HG03432 (cell line): ENCODE measurements at regions not wholly inside any gene's neighbourhood (a gene's known extent, or its start where the extent isn't known, plus 50 kb on each side); places are given as distances from the start of the nearest gene placed in this dataset.
"Not testable (repeated sequence)": the region's sequence is repeated elsewhere in the genome, so short reads cannot be mapped to it uniquely, and the experiment has no call there.

Experiments used
- ATAC-seq: cut with Tn5 transposase; IDR thresholded peaks from one replicate; pipeline ENCODE4 v1.9.1; 2021; ENCODE audit warnings: mild to moderate bottlenecking, moderate library complexity; ENCODE audit not compliant: unreplicated experiment

- no peak for ATAC-seq
Measured at GRCh38 chr6:115643762-115644161, 416.9 kb downstream of the FRK start.

- ATAC-seq = no peak
Measured at GRCh38 chr6:115634887-115635286, 425.8 kb downstream of the FRK start.

- ATAC-seq = no peak
Measured at GRCh38 chr6:115634131-115634530, 426.6 kb downstream of the FRK start.

- ATAC-seq = no peak
Measured at GRCh38 chr6:115631028-115631427, 429.7 kb downstream of the FRK start.

GRCh38 chr6:115630424-115631024, 430.2 kb downstream of the FRK start:
- no peak for ATAC-seq

GRCh38 chr6:115629415-115629814, 431.3 kb downstream of the FRK start:
- no peak for ATAC-seq

- ATAC-seq = no peak
Measured at GRCh38 chr6:115618256-115618655, 442.4 kb downstream of the FRK start.

GRCh38 chr6:115617031-115617430, 443.7 kb downstream of the FRK start:
- no peak for ATAC-seq

GRCh38 chr6:115613488-115613887, 447.2 kb downstream of the FRK start:
- ATAC-seq = no peak

- no peak for ATAC-seq
Measured at GRCh38 chr6:115612796-115613479, 447.8 kb downstream of the FRK start.

- no peak for ATAC-seq
Measured at GRCh38 chr6:115612216-115612615, 448.5 kb downstream of the FRK start.

GRCh38 chr6:115610696-115611095, 450.0 kb downstream of the FRK start:
- ATAC-seq = no peak

GRCh38 chr6:115609111-115609510, 451.6 kb downstream of the FRK start:
- ATAC-seq = no peak

GRCh38 chr6:115602466-115602865, 458.2 kb downstream of the FRK start:
- no peak for ATAC-seq

- no peak for ATAC-seq
Measured at GRCh38 chr6:115601509-115601908, 459.2 kb downstream of the FRK start.

GRCh38 chr6:115601064-115601463, 459.6 kb downstream of the FRK start:
- ATAC-seq = no peak

- ATAC-seq = no peak
Measured at GRCh38 chr6:115594891-115595290, 465.8 kb downstream of the FRK start.

GRCh38 chr6:115592025-115592424, 468.7 kb downstream of the FRK start:
- no peak for ATAC-seq

GRCh38 chr6:115589072-115589471, 471.6 kb downstream of the FRK start:
- not testable (repeated sequence) for ATAC-seq

- no peak for ATAC-seq
Measured at GRCh38 chr6:115583290-115583689, 477.4 kb downstream of the FRK start.

- ATAC-seq = no peak
Measured at GRCh38 chr6:115582386-115582785, 478.3 kb downstream of the FRK start.

GRCh38 chr6:115579565-115579964, 481.1 kb downstream of the FRK start:
- not testable (repeated sequence) for ATAC-seq

GRCh38 chr6:115577270-115577669, 483.4 kb downstream of the FRK start:
- ATAC-seq = no peak
